K562 (cell line): ENCODE measurements at regions not wholly inside any gene's neighbourhood (a gene's known extent, or its start where the extent isn't known, plus 50 kb on each side); places are given as distances from the start of the nearest gene placed in this dataset.

Experiments
- ATAC-seq: fragments of 200-7000 bp; cut with Tn5 transposase; 3 replicates; pipeline ENCODE4 v1.9.1; 2020; ENCODE audit warnings: moderate library complexity
- BruUV-seq: library from RNA; stranded (reverse); fragments of 400-500 nt; replicated peaks from 2 replicates; lab custom pipeline; 2021; lab: Mats Ljungman, UMichigan
- CTCF ChIA-PET: fragments of 300-600 bp; formaldehyde crosslinking; extraction: SDS; loops from one replicate; lab custom pipeline; 2021; ENCODE audit warnings: low intra/inter-chr PET ratio; lab: Yijun Ruan, JAX
- POLR2A ChIA-PET: fragments of 300-600, 350-650 bp; sonication (Branson Sonifier 250); formaldehyde crosslinking; extraction: SDS; loops from one replicate; lab custom pipeline; 2021; ENCODE audit warnings: antibody characterized with exemption, inconsistent platforms; lab: Yijun Ruan, JAX
- DNase-seq, 4 experiments: peaks; one replicate each; pipeline versions ENCODE4 v3.0.0 to v3.0.0-alpha.2; 2011 to 2018; ENCODE audit warnings: low spot score in 3 of 4, mixed read lengths in 3 of 4; ENCODE audit errors: extremely low read depth in 1 of 4
- FAIRE-seq: peaks from 2 replicates; lab custom pipeline; 2011; peaks lifted over from hg19 to GRCh38; lab: Jason Lieb, UNC
- H2AFZ ChIP-seq: 2 replicates; pipeline ENCODE4 v1.6.0; 2011; ENCODE audit warnings: low read depth, low read length, control low read depth, inconsistent platforms
- H3K27ac ChIP-seq: fragments of 200-600 bp; 3 replicates; pipeline ENCODE4 v1.8.0; 2011; ENCODE audit warnings: low read depth, mild to moderate bottlenecking, control low read depth, inconsistent platforms, low read length, moderate library complexity, mixed read lengths; ENCODE audit errors: extremely low read depth
- H3K27me3 ChIP-seq, 2 experiments: fragments of 300-600 bp in 1 of 2; 2 replicates in 1 of 2; 3 replicates in 1 of 2; pipeline versions ENCODE4 v1.6.0 to v1.8.0; 2011; ENCODE audit warnings: inconsistent platforms in 2 of 2, low read length in 2 of 2, mild to moderate bottlenecking in 1 of 2, mixed read lengths in 1 of 2, moderate library complexity in 1 of 2; ENCODE audit not compliant: control insufficient read depth in 2 of 2, insufficient read depth in 2 of 2
- H3K36me3 ChIP-seq: fragments of 300-600 bp; 3 replicates; pipeline ENCODE4 v1.8.0; 2011; ENCODE audit warnings: mild to moderate bottlenecking, low read length, inconsistent platforms; ENCODE audit not compliant: control insufficient read depth, insufficient read depth
- H3K4me1 ChIP-seq, 2 experiments: fragments of 200-600 bp in 1 of 2; replicated peaks in 1 of 2; 2 replicates in 1 of 2; 3 replicates in 1 of 2; pipeline versions ENCODE4 v1.5.1 to v1.8.0; 2011; ENCODE audit warnings: inconsistent platforms in 2 of 2, low read length in 2 of 2, mild to moderate bottlenecking in 1 of 2, mixed read lengths in 1 of 2, moderate library complexity in 1 of 2; ENCODE audit not compliant: control insufficient read depth in 2 of 2, insufficient read depth in 2 of 2
- H3K4me2 ChIP-seq: 2 replicates; pipeline ENCODE4 v1.6.1; 2011; ENCODE audit warnings: low read length, control low read depth, inconsistent platforms, mixed read lengths; ENCODE audit not compliant: insufficient read depth
- H3K4me3 ChIP-seq: fragments of 200-600 bp; sonication (generic), shearing (Covaris generic); 2 replicates; pipeline ENCODE4 v1.5.1; 2016; ENCODE audit warnings: control low read depth, inconsistent platforms
- H3K79me2 ChIP-seq: fragments of 200-600 bp; 3 replicates; pipeline ENCODE4 v1.8.0; 2011; ENCODE audit warnings: low read length, inconsistent platforms; ENCODE audit not compliant: control insufficient read depth, insufficient read depth
- H3K9ac ChIP-seq, 2 experiments: 2 replicates each; pipeline versions ENCODE4 v1.6.0 to v1.6.1; 2011; ENCODE audit warnings: low read depth in 2 of 2, low read length in 2 of 2, control low read depth in 1 of 2, inconsistent platforms in 1 of 2, mild to moderate bottlenecking in 1 of 2, mixed read lengths in 1 of 2; ENCODE audit not compliant: insufficient read depth in 1 of 2
- H3K9me1 ChIP-seq: one replicate; pipeline ENCODE4 v1.6.0; 2011; ENCODE audit warnings: inconsistent platforms, mild to moderate bottlenecking, low read length, moderate library complexity; ENCODE audit not compliant: control insufficient read depth, insufficient read depth
- H3K9me3 ChIP-seq: replicated peaks from 2 replicates; pipeline ENCODE4 v1.5.1; 2011; ENCODE audit warnings: low read depth, low read length, inconsistent platforms; ENCODE audit not compliant: control insufficient read depth, insufficient read depth
- H4K20me1 ChIP-seq: replicated peaks from 2 replicates; pipeline ENCODE4 v1.6.1; 2011; ENCODE audit warnings: low read length, inconsistent platforms, mixed read lengths; ENCODE audit not compliant: control insufficient read depth, insufficient read depth
- BCOR ChIP-seq: fragments of 450-650 bp; IDR thresholded peaks from 2 replicates; pipeline ENCODE4 v1.6.1; 2016
- CBX3 ChIP-seq, 2 experiments: IDR thresholded peaks; 1 replicate in 1 of 2; 2 replicates in 1 of 2; pipeline ENCODE4 v1.6.1; 2012; ENCODE audit warnings: inconsistent platforms in 2 of 2, low read length in 2 of 2, borderline replicate concordance in 1 of 2, control low read depth in 1 of 2
- CEBPB ChIP-seq: fragments of 450-650 bp; IDR thresholded peaks from 2 replicates; pipeline ENCODE4 v1.6.1; 2016; ENCODE audit warnings: missing genetic modification characterization, missing compliant biosample characterization
- E2F5 ChIP-seq: sonication (generic); formaldehyde crosslinking; IDR thresholded peaks from 2 replicates; pipeline ENCODE4 v1.8.0; 2022; ENCODE audit warnings: mild to moderate bottlenecking, missing genetic modification reagents
- GTF2B ChIP-seq: IDR thresholded peaks from 2 replicates; pipeline ENCODE4 v1.6.1; 2011; ENCODE audit not compliant: insufficient read length; ENCODE audit errors: extremely low read depth
- KAT7 ChIP-seq: sonication (generic); formaldehyde crosslinking; IDR thresholded peaks from 2 replicates; pipeline ENCODE4 v1.8.0; 2022; ENCODE audit warnings: missing genetic modification reagents, mild to moderate bottlenecking, borderline replicate concordance
- MEF2D ChIP-seq: conservative IDR thresholded peaks from 2 replicates; pipeline ENCODE4 v1.6.1; 2016; ENCODE audit warnings: low read depth, missing genetic modification characterization, missing compliant biosample characterization
- NFYB ChIP-seq: IDR thresholded peaks from 2 replicates; pipeline ENCODE4 v1.6.1; 2011; ENCODE audit warnings: mild to moderate bottlenecking, moderate library complexity; ENCODE audit not compliant: insufficient read length; ENCODE audit errors: extremely low read depth
- RBM25 ChIP-seq: fragments of 200-400 bp; formaldehyde crosslinking; IDR thresholded peaks from 2 replicates; pipeline ENCODE4 v1.6.1; 2018; ENCODE audit warnings: low read length, low read depth, moderate library complexity; ENCODE audit not compliant: severe bottlenecking
- RCOR1 ChIP-seq, 2 experiments: IDR thresholded peaks; 2 replicates each; pipeline ENCODE4 v1.6.1; 2012; ENCODE audit warnings: low read depth in 2 of 2, low read length in 2 of 2, borderline replicate concordance in 1 of 2, improper control_type of control experiment in 1 of 2
- SRSF9 ChIP-seq: fragments of 200-400 bp; formaldehyde crosslinking; IDR thresholded peaks from 2 replicates; pipeline ENCODE4 v1.6.1; 2017; ENCODE audit warnings: low read depth, low read length, borderline replicate concordance
- STAT5B ChIP-seq: fragments of 250-450 bp; sonication (Bioruptor Pico); IDR thresholded peaks from 2 replicates; pipeline ENCODE4 v1.8.0; 2021; ENCODE audit warnings: mild to moderate bottlenecking, inconsistent platforms
- ZFP36 ChIP-seq: fragments of 150-350 bp; IDR thresholded peaks from 2 replicates; pipeline ENCODE4 v1.6.1; 2018; ENCODE audit warnings: low read length, low read depth; ENCODE audit not compliant: partially characterized antibody
- ZNF224 ChIP-seq: sonication (generic); formaldehyde crosslinking; IDR thresholded peaks from 2 replicates; pipeline ENCODE4 v1.8.0; 2022; ENCODE audit warnings: mild to moderate bottlenecking, missing genetic modification reagents
- ZNF431 ChIP-seq: sonication (generic); formaldehyde crosslinking; IDR thresholded peaks from 2 replicates; pipeline ENCODE4 v1.8.0; 2022; ENCODE audit warnings: mild to moderate bottlenecking, missing genetic modification reagents
- WGBS: fragments of 100-300 bp; shearing (Covaris generic); methylation state at CpG from one replicate; pipeline ENCODE4 v1.1.6; 2016; ENCODE audit warnings: low coverage, mixed read lengths; ENCODE audit not compliant: insufficient coverage; ENCODE audit errors: missing lambda C conversion rate; 5-methylcytosine and 5-hydroxymethylcytosine counted together
- in situ Hi-C: fragments of 300-500 bp; cut with MboI; formaldehyde crosslinking; loops from 4 replicates; pipeline ENCODE4 v1.15.0; 2018; ENCODE audit warnings: inconsistent platforms, mixed read lengths
- intact Hi-C: fragments of 100-400 bp; cut with micrococcal nuclease; formaldehyde crosslinking; loops from 2 replicates; pipeline ENCODE4 v1.14.2; 2022

GRCh38 chr2:60067006-60067405 is 486.4 kb downstream of the BCL11A start:
- 0% methylated on average over 3 of the region's 3 CpGs for WGBS
- no peak overlapping the region for H2AFZ ChIP-seq
- no peaks in the 10 kb centered on the region for H3K4me1 ChIP-seq
- ChIA-PET POLR2A (no interaction called here), CTCF (no interaction called here)
- H3K4me3 ChIP-seq = no peak overlapping the region
- in situ Hi-C loops (no loop called here), intact Hi-C loops (no loop called here)
- H3K27ac ChIP-seq = no peak overlapping the region
- H3K36me3 ChIP-seq = no peaks in the 10 kb centered on the region
- no peak overlapping the region for H3K4me2 ChIP-seq
- no peak for FAIRE-seq
- TF ChIP-seq RCOR1 (IDR thresholded peaks at IDR 0.05; ENCODE audit: borderline replicate concordance in 1 of 2, low read depth in 2 of 2, low read length in 2 of 2) = no peak
- no peaks in the 10 kb centered on the region for H3K79me2 ChIP-seq
- no peaks in the 10 kb centered on the region for H3K9me3 ChIP-seq
- no peaks in the 10 kb centered on the region for H4K20me1 ChIP-seq
- no peak for ATAC-seq
- no peak for DNase-seq
- BruUV-seq = no TSS peak
- H3K9me1 ChIP-seq = no peaks in the 10 kb centered on the region
- H3K27me3 ChIP-seq = no peaks in the 10 kb centered on the region; a peak in 1 of 5 replicates
- H3K9ac ChIP-seq = no peak overlapping the region

GRCh38 chr2:60066096-60066839 is 487.2 kb downstream of the BCL11A start:
- H3K79me2 ChIP-seq = no peaks in the 10 kb centered on the region
- H3K4me2 ChIP-seq = no peak overlapping the region
- BruUV-seq = no TSS peak
- H3K4me3 ChIP-seq = no peak overlapping the region
- FAIRE-seq (no peak), DNase-seq (no peak), ATAC-seq (no peak)
- no peak overlapping the region for H2AFZ ChIP-seq
- CTCF ChIA-PET = no interaction called here
- POLR2A ChIA-PET = no interaction called here
- H3K9me3 ChIP-seq = no peaks in the 10 kb centered on the region
- intact Hi-C loops = no loop called here
- H3K9ac ChIP-seq = no peak overlapping the region
- no peaks in the 10 kb centered on the region for H3K9me1 ChIP-seq
- no peaks in the 10 kb centered on the region; a peak in 1 of 5 replicates for H3K27me3 ChIP-seq
- H4K20me1 ChIP-seq = no peaks in the 10 kb centered on the region
- in situ Hi-C loops = no loop called here
- H3K4me1 ChIP-seq = no peaks in the 10 kb centered on the region
- no peaks in the 10 kb centered on the region for H3K36me3 ChIP-seq
- 1% methylated on average over 6 of the region's 6 CpGs for WGBS
- H3K27ac ChIP-seq = no peak overlapping the region
- TF ChIP-seq ZFP36 (peak; percentile 75), E2F5 (CRISPR knock-in tag) (no peak), CBX3 (IDR thresholded peaks at IDR 0.05; ENCODE audit: borderline replicate concordance in 1 of 2, low read length in 2 of 2) (no peak), STAT5B (CRISPR knock-in tag) (no peak), CEBPB (tag) (no peak), RBM25 (peak; percentile 96), BCOR (peak; percentile 61; the same call in 1 of the 2 replicates), KAT7 (CRISPR knock-in tag) (no peak), ZNF431 (CRISPR knock-in tag) (no peak), GTF2B (no peak), MEF2D (tag) (no peak), NFYB (no peak), ZNF224 (CRISPR knock-in tag) (no peak), SRSF9 (no peak)
